ENCODE measurements at regions not wholly inside any gene's neighbourhood (a gene's known extent, or its start where the extent isn't known, plus 50 kb on each side); places are given as distances from the start of the nearest gene placed in this dataset.

DNA sequence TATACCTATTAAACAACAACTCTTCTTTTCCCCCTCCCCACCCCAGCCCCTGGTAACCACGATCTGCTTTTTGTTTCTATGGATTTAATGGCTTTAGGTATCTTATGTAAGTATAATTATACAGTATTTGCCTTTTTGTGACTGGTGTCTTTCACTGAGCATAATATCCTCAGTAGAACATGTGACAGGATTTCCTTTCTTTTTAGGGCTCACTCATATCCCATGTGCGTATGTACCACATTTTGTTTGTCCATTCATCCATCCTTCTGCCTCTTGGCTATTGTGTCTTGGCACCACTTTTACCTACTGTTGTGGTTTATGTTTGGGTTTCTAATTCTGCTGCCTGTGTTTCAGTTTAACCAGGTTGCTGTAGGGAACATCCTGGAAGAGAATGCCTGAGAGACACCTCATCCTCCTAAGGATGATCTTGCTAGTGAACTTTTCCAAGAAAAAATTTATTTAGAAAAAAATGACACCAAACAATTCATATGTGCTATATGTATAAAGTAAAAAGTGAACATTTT, 77.6 kb upstream of the SESN3 start:
- TF ChIP-seq POLR2A (IDR thresholded peaks at IDR 0.05) (no peak), EP300 (IDR thresholded peaks at IDR 0.05) (no peak)
- TF ChIP-seq, protein P1, sequence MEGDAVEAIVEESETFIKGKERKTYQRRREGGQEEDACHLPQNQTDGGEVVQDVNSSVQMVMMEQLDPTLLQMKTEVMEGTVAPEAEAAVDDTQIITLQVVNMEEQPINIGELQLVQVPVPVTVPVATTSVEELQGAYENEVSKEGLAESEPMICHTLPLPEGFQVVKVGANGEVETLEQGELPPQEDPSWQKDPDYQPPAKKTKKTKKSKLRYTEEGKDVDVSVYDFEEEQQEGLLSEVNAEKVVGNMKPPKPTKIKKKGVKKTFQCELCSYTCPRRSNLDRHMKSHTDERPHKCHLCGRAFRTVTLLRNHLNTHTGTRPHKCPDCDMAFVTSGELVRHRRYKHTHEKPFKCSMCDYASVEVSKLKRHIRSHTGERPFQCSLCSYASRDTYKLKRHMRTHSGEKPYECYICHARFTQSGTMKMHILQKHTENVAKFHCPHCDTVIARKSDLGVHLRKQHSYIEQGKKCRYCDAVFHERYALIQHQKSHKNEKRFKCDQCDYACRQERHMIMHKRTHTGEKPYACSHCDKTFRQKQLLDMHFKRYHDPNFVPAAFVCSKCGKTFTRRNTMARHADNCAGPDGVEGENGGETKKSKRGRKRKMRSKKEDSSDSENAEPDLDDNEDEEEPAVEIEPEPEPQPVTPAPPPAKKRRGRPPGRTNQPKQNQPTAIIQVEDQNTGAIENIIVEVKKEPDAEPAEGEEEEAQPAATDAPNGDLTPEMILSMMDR (IDR thresholded peaks at IDR 0.05) = no peak

All from ovary (tissue), 3 donors.